Ishikawa (cell line): ENCODE measurements at regions not wholly inside any gene's neighbourhood (a gene's known extent, or its start where the extent isn't known, plus 50 kb on each side); places are given as distances from the start of the nearest gene placed in this dataset.

Source experiments
- CEBPB ChIP-seq: IDR thresholded peaks from 2 replicates; pipeline ENCODE4 v1.6.1; 2012
- CREB1 ChIP-seq: IDR thresholded peaks from 2 replicates; pipeline ENCODE4 v1.6.1; 2012; ENCODE audit warnings: low read depth
- EGR1 ChIP-seq: IDR thresholded peaks from 2 replicates; pipeline ENCODE4 v1.6.1; 2012
- EP300 ChIP-seq: IDR thresholded peaks from 2 replicates; pipeline ENCODE4 v1.6.1; 2012; ENCODE audit warnings: borderline replicate concordance
- FOXM1 ChIP-seq: IDR thresholded peaks from 2 replicates; pipeline ENCODE4 v1.6.1; 2012; ENCODE audit warnings: low read depth, borderline replicate concordance
- MAX ChIP-seq: IDR thresholded peaks from 2 replicates; pipeline ENCODE4 v1.6.1; 2012
- NFIC ChIP-seq: IDR thresholded peaks from 2 replicates; pipeline ENCODE4 v1.6.1; 2012
- RAD21 ChIP-seq: IDR thresholded peaks from 2 replicates; pipeline ENCODE4 v1.6.1; 2012; ENCODE audit warnings: low read depth
- TAF1 ChIP-seq: IDR thresholded peaks from 2 replicates; pipeline ENCODE4 v1.6.1; 2012; ENCODE audit warnings: low read depth, mild to moderate bottlenecking
- TCF12 ChIP-seq: IDR thresholded peaks from 2 replicates; pipeline ENCODE4 v1.6.1; 2012; ENCODE audit warnings: low read depth
- TEAD4 ChIP-seq: IDR thresholded peaks from 2 replicates; pipeline ENCODE4 v1.6.1; 2012
- YY1 ChIP-seq: IDR thresholded peaks from 2 replicates; pipeline ENCODE4 v1.6.1; 2012; ENCODE audit warnings: low read depth
- ZBTB7A ChIP-seq: IDR thresholded peaks from 2 replicates; pipeline ENCODE4 v1.6.1; 2012; ENCODE audit warnings: low read depth
- TF ChIP-seq, protein P1 (sequence below): IDR thresholded peaks from 2 replicates; pipeline ENCODE4 v1.6.1; 2012; ENCODE audit warnings: low read depth, mild to moderate bottlenecking
- TF ChIP-seq, protein P2 (sequence below): IDR thresholded peaks from 2 replicates; pipeline ENCODE4 v1.6.1; 2012

DNA sequence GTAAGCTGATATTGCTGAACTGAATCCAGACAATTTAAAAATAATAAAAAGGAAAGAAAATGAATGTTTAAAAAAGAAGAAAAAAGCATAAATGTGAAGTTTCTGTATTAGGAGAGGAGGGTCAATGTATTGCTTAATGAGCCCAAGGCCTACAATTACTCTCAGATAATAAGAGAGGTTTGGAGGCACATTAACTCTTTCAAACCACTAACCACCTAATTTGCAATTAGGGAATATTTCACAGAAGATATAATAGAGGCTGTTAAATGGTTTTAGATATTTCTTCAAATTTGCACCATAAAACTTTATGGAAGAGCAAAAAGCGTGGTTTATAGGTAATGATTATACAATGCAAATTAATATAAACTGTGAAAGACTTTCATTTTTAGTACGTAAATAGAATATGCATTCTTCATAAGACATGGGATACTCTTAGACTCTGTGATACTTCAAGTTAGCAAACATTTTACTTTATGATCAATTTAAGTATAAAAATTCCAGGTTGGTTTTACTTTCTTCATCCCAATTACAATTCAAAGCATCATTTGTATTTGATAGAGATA, 364.2 kb upstream of the GALNTL6 start:
- TF ChIP-seq, protein P1, sequence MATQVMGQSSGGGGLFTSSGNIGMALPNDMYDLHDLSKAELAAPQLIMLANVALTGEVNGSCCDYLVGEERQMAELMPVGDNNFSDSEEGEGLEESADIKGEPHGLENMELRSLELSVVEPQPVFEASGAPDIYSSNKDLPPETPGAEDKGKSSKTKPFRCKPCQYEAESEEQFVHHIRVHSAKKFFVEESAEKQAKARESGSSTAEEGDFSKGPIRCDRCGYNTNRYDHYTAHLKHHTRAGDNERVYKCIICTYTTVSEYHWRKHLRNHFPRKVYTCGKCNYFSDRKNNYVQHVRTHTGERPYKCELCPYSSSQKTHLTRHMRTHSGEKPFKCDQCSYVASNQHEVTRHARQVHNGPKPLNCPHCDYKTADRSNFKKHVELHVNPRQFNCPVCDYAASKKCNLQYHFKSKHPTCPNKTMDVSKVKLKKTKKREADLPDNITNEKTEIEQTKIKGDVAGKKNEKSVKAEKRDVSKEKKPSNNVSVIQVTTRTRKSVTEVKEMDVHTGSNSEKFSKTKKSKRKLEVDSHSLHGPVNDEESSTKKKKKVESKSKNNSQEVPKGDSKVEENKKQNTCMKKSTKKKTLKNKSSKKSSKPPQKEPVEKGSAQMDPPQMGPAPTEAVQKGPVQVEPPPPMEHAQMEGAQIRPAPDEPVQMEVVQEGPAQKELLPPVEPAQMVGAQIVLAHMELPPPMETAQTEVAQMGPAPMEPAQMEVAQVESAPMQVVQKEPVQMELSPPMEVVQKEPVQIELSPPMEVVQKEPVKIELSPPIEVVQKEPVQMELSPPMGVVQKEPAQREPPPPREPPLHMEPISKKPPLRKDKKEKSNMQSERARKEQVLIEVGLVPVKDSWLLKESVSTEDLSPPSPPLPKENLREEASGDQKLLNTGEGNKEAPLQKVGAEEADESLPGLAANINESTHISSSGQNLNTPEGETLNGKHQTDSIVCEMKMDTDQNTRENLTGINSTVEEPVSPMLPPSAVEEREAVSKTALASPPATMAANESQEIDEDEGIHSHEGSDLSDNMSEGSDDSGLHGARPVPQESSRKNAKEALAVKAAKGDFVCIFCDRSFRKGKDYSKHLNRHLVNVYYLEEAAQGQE: no peak
- no peak for TF ChIP-seq TEAD4
- no peak for TF ChIP-seq TCF12
- no peak for TF ChIP-seq YY1
- TF ChIP-seq NFIC: no peak
- TF ChIP-seq CREB1: no peak
- no peak for TF ChIP-seq MAX
- TF ChIP-seq EGR1: no peak
- no peak for TF ChIP-seq CEBPB
- TF ChIP-seq ZBTB7A: no peak
- TF ChIP-seq, protein P2, sequence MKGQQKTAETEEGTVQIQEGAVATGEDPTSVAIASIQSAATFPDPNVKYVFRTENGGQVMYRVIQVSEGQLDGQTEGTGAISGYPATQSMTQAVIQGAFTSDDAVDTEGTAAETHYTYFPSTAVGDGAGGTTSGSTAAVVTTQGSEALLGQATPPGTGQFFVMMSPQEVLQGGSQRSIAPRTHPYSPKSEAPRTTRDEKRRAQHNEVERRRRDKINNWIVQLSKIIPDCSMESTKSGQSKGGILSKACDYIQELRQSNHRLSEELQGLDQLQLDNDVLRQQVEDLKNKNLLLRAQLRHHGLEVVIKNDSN: no peak
- no peak for TF ChIP-seq TAF1

GRCh38 chr4:171448358-171448757, 364.8 kb upstream of the GALNTL6 start:
- TF ChIP-seq, protein P1: no peak
- no peak for TF ChIP-seq RAD21
- TF ChIP-seq CEBPB: no peak
- TF ChIP-seq, protein P2: no peak
- TF ChIP-seq TCF12: no peak
- no peak for TF ChIP-seq CREB1
- TF ChIP-seq MAX: no peak
- TF ChIP-seq YY1: no peak
- TF ChIP-seq ZBTB7A: no peak

DNA sequence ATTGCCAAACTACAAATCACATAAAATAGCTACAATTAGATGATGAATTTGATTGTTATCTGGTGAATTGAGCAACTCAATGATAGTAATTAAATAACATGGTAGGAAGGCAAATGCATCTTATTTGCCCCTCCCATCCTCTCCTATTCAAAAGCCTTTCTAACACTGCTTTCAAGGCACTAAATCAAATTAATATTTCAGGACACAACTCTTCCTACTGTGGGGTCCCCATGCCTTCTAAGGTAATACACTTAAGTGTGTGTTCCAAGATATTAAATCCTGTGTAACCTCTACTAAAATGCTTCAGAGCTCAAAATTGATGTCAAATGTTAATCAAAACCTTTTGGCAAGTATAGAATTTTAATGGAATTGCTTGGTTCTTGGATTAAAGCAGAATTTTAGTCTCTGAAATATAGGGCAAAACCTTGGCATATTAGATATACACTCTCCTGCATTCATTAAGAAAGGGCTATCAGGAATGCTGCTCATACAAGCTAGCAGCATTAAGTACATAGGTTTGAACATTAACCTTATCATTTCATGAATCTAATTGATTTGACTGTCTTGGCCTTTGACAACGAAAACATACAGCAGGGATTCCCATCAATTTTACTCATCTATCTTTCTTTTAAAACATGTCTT, 371.8 kb upstream of the GALNTL6 start:
- TF ChIP-seq ZBTB7A (no peak), FOXM1 (no peak), RAD21 (no peak), YY1 (no peak), TEAD4 (no peak), NFIC (no peak), EGR1 (no peak), CREB1 (no peak), CEBPB (no peak), TCF12 (no peak), MAX (no peak), TAF1 (no peak), EP300 (no peak)
- TF ChIP-seq, protein P2: no peak
- TF ChIP-seq, protein P1: no peak

- no peak for TF ChIP-seq TCF12
- no peak for TF ChIP-seq EP300
- no peak for TF ChIP-seq TAF1
- TF ChIP-seq, protein P2: no peak
- TF ChIP-seq RAD21: no peak
Measured at GRCh38 chr4:171433674-171434073, 379.5 kb upstream of the GALNTL6 start.
